Tibial nerve (tissue), 4 donors: ENCODE measurements at regions not wholly inside any gene's neighbourhood (a gene's known extent, or its start where the extent isn't known, plus 50 kb on each side); places are given as distances from the start of the nearest gene placed in this dataset.
"Not testable (repeated sequence)": the region's sequence is repeated elsewhere in the genome, so short reads cannot be mapped to it uniquely, and the experiment has no call there.

Source experiments
- DNase-seq, 2 donors: peaks; one replicate each; pipeline ENCODE4 v3.0.0-alpha.2; 2019; ENCODE audit warnings: low spot score in 2 of 2
- H3K27ac ChIP-seq, 4 donors: fragments of 200-600 bp; sonication (generic) in 3 of 4; one replicate each; pipeline ENCODE4 v1.5.1; 2017 to 2019; ENCODE audit warnings: mild to moderate bottlenecking in 1 of 4
- H3K27me3 ChIP-seq, 2 donors: fragments of 200-600 bp; sonication (generic) in 1 of 2; one replicate each; pipeline versions ENCODE4 v1.5.1 to v1.6.0; 2017 to 2019
- H3K36me3 ChIP-seq, 3 donors: fragments of 200-600 bp; sonication (generic); one replicate each; pipeline ENCODE4 v1.5.1; 2018 to 2019
- H3K4me1 ChIP-seq, 4 donors: fragments of 200-600 bp; sonication (generic) in 3 of 4; one replicate each; pipeline ENCODE4 v1.5.1; 2017 to 2019
- H3K4me3 ChIP-seq, 4 donors: fragments of 200-600 bp; sonication (generic) in 3 of 4; one replicate each; pipeline ENCODE4 v1.5.1; 2017 to 2019; ENCODE audit warnings: mild to moderate bottlenecking in 1 of 4, moderate library complexity in 1 of 4
- H3K9me3 ChIP-seq, 4 donors: fragments of 200-600 bp; sonication (generic) in 3 of 4; one replicate each; pipeline ENCODE4 v1.5.1; 2017 to 2019
- EP300 ChIP-seq, 2 donors: sonication (generic); formaldehyde crosslinking; IDR thresholded peaks; one replicate each; pipeline ENCODE4 v1.6.1; 2017; ENCODE audit warnings: antibody characterized with exemption in 2 of 2, mild to moderate bottlenecking in 1 of 2
- POLR2A ChIP-seq, 2 donors: fragments of 450-650 bp; IDR thresholded peaks; one replicate each; pipeline ENCODE4 v1.6.1; 2017; ENCODE audit warnings: antibody characterized with exemption in 2 of 2, mild to moderate bottlenecking in 2 of 2, moderate library complexity in 2 of 2
- WGBS, 2 donors: methylation state at CpG; one replicate each; pipeline ENCODE4 v1.1.5; 2018; 5-methylcytosine and 5-hydroxymethylcytosine counted together
- TF ChIP-seq, protein P1 (sequence below), 5 experiments: fragments of 200-600 bp in 3 of 5; fragments of 450-650 bp in 2 of 5; sonication (generic) in 3 of 5; IDR thresholded peaks; one replicate each; pipeline ENCODE4 v1.5.1; 2016 to 2019; ENCODE audit warnings: antibody characterized with exemption in 5 of 5, mild to moderate bottlenecking in 3 of 5, moderate library complexity in 2 of 5

DNA sequence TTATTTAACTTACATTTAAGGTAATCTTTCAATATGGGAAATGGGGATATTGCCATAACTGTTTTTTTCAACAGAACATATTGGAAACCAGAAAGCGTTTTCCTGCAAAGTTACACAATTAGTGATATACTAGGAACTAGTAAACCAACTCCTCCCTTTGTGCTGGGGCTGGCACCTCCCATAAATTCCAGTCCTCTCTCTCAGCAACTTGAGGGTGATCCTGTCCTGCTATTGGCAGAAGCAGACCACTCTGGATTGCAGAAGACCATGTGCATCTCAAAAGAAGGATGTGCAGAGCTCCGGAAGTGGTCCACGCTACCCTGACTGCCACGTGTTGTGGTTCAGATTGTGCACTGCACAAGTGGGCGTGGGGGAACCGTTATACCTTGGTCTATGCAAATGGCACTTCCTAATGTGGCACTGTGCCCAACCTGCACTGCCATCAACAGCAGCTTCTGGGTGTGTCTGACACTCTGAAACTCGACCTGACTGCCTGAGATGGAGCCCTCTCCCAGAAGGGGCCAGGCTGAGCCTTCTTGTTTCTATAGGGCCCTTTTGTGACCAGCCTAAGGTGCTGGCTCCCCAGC lies 219.2 kb downstream of the ZNF516 start:
- Histone ChIP-seq H3K9me3 (no peaks in the 10 kb centered on the region), H3K27me3 (no peaks in the 10 kb centered on the region), H3K4me1 (no peaks in the 10 kb centered on the region), H3K4me3 (no peak overlapping the region), H3K36me3 (no peaks in the 10 kb centered on the region), H3K27ac (no peak overlapping the region)
- TF ChIP-seq POLR2A (IDR thresholded peaks at IDR 0.05) (no peak), EP300 (IDR thresholded peaks at IDR 0.05) (no peak)
- TF ChIP-seq, protein P1, sequence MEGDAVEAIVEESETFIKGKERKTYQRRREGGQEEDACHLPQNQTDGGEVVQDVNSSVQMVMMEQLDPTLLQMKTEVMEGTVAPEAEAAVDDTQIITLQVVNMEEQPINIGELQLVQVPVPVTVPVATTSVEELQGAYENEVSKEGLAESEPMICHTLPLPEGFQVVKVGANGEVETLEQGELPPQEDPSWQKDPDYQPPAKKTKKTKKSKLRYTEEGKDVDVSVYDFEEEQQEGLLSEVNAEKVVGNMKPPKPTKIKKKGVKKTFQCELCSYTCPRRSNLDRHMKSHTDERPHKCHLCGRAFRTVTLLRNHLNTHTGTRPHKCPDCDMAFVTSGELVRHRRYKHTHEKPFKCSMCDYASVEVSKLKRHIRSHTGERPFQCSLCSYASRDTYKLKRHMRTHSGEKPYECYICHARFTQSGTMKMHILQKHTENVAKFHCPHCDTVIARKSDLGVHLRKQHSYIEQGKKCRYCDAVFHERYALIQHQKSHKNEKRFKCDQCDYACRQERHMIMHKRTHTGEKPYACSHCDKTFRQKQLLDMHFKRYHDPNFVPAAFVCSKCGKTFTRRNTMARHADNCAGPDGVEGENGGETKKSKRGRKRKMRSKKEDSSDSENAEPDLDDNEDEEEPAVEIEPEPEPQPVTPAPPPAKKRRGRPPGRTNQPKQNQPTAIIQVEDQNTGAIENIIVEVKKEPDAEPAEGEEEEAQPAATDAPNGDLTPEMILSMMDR (IDR thresholded peaks at IDR 0.05), result no peak
- WGBS, 2 donors, result 64 to 78% methylated on average over 5 to 6 of the region's 7 CpGs
- no peak for DNase-seq

GRCh38 chr18:76274468-76275289 lies 220.4 kb downstream of the ZNF516 start:
- no peaks in the 10 kb centered on the region for H3K27me3 ChIP-seq
- H3K4me1 ChIP-seq, result no peaks in the 10 kb centered on the region
- no peak overlapping the region for H3K27ac ChIP-seq
- TF ChIP-seq EP300 (IDR thresholded peaks at IDR 0.05), result no peak
- no peak for TF ChIP-seq POLR2A (IDR thresholded peaks at IDR 0.05)
- TF ChIP-seq, protein P1 (IDR thresholded peaks at IDR 0.05), result peak in 2 of 5 experiments; percentile 10 to 20
- DNase-seq, result no peak
- WGBS, 2 donors, result 34 to 38% methylated on average over 18 to 19 of the region's 19 CpGs
- H3K9me3 ChIP-seq, result no peaks in the 10 kb centered on the region
- no peak overlapping the region for H3K4me3 ChIP-seq
- no peaks in the 10 kb centered on the region for H3K36me3 ChIP-seq

DNA sequence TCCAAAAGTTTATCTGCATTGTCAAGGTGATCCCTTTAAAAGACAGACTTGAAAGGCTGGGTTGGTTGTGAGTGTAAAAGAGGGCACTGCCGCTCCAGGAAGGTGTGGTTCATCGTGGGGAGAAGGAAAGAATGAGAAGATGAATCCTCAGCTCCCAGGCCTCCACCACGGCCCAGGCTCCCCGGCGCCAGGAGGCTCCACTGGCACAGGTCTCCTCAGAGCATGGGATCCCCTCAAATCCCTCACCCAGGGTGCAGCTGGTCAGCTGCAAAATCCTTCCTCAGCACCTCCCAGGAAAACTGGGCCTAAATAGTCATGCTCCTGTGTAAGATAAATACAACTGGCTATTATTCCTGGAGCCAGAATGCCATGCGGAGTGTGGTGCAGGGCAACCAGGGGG lies 221.1 kb downstream of the ZNF516 start:
- H3K36me3 ChIP-seq, result no peaks in the 10 kb centered on the region
- no peaks in the 10 kb centered on the region for H3K4me1 ChIP-seq
- TF ChIP-seq, protein P1 (IDR thresholded peaks at IDR 0.05), result no peak
- TF ChIP-seq EP300 (IDR thresholded peaks at IDR 0.05) (no peak), POLR2A (IDR thresholded peaks at IDR 0.05) (no peak)
- H3K9me3 ChIP-seq, result no peaks in the 10 kb centered on the region
- no peak overlapping the region for H3K4me3 ChIP-seq
- H3K27ac ChIP-seq, result no peak overlapping the region
- WGBS, 2 donors, result 89 to 94% methylated on average over 6 of the region's 6 CpGs
- no peak for DNase-seq
- no peaks in the 10 kb centered on the region for H3K27me3 ChIP-seq

DNA sequence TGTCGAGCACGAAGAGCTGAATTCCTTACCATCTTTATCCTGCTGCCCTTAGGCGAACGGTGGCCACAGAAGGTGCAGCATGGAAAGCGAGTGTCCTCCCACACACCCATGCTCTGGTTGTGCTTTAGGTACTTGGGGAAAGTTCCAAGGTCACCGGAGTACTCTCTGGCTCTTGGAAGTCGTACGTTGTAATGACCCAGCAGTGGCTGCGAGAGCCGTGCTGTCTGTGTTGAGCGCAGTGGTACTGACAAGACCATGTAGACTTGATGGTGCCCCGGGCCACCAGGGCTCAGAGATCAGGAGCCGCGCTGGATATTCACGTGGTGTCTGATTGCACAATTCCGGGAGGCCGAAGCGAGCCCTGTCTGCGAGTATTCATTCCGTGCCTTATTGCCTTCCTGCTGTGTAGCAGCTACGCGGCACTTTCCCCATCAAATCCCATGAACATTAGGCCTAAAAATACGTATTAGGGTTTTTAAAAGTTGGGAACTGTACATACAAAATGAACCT lies 222.0 kb downstream of the ZNF516 start:
- Histone ChIP-seq H3K9me3 (no peaks in the 10 kb centered on the region), H3K36me3 (no peaks in the 10 kb centered on the region), H3K4me3 (no peak overlapping the region), H3K4me1 (no peaks in the 10 kb centered on the region), H3K27ac (no peak overlapping the region), H3K27me3 (no peaks in the 10 kb centered on the region)
- no peak for TF ChIP-seq POLR2A (IDR thresholded peaks at IDR 0.05)
- TF ChIP-seq EP300 (IDR thresholded peaks at IDR 0.05), result no peak
- TF ChIP-seq, protein P1 (IDR thresholded peaks at IDR 0.05), result no peak
- WGBS, 2 donors, result 89 to 93% methylated on average over 22 to 23 of the region's 23 CpGs
- no peak for DNase-seq

- not testable (repeated sequence) for DNase-seq, H3K4me3 ChIP-seq, H3K27me3 ChIP-seq, H3K36me3 ChIP-seq, H3K27ac ChIP-seq, H3K9me3 ChIP-seq
- peaks cover 0 to 42% (median 12%) of the 10 kb centered on the region in 4 donors for H3K4me1 ChIP-seq
- 93 to 94% methylated on average over 6 of the region's 6 CpGs for WGBS, 2 donors
Measured at GRCh38 chr18:76267423-76267822, 227.6 kb downstream of the ZNF516 start.
